Caco-2 (cell line): ENCODE measurements at regions not wholly inside any gene's neighbourhood (a gene's known extent, or its start where the extent isn't known, plus 50 kb on each side); places are given as distances from the start of the nearest gene placed in this dataset.

Experiments used
- BruUV-seq: library from RNA; stranded (reverse); fragments of 400-500 nt; replicated peaks from 2 replicates; lab custom pipeline; 2021; lab: Mats Ljungman, UMichigan
- CTCF ChIA-PET: fragments of 300-600 bp; sonication (Branson Sonifier 250); formaldehyde crosslinking; loops from one replicate; lab custom pipeline; 2022; ENCODE audit warnings: antibody characterized with exemption; lab: Charles Lee
- POLR2A ChIA-PET: fragments of 300-600 bp; sonication (Branson Sonifier 250); formaldehyde crosslinking; loops from one replicate; lab custom pipeline; 2022; ENCODE audit warnings: antibody characterized with exemption; lab: Charles Lee
- DNase-seq, 2 experiments: peaks; one replicate each; pipeline versions ENCODE4 v3.0.0 to v3.0.0-alpha.2; 2020 to 2022
- H3K27me3 ChIP-seq: replicated peaks from 2 replicates; pipeline ENCODE4 v1.6.0; 2011; ENCODE audit warnings: low read length; ENCODE audit not compliant: control insufficient read depth, insufficient read depth
- H3K36me3 ChIP-seq: 2 replicates; pipeline ENCODE4 v1.5.1; 2011; ENCODE audit warnings: low read length; ENCODE audit not compliant: control insufficient read depth, insufficient read depth
- H3K4me1 ChIP-seq: fragments of 250-450 bp; sonication (Bioruptor Pico); 2 replicates; pipeline ENCODE4 v1.5.1; 2020; ENCODE audit warnings: mild to moderate bottlenecking
- H3K4me3 ChIP-seq: 2 replicates; pipeline ENCODE4 v1.5.1; 2011; ENCODE audit warnings: low read depth, mild to moderate bottlenecking, control low read depth, low read length
- H3K9me3 ChIP-seq: fragments of 250-450 bp; sonication (Bioruptor Pico); 2 replicates; pipeline ENCODE4 v1.5.1; 2020; ENCODE audit warnings: mild to moderate bottlenecking, moderate library complexity
- H3K27ac Mint-ChIP-seq: one replicate; pipeline ENCODE4 v1.8.0; 2022; ENCODE audit warnings: mixed read lengths; ENCODE audit not compliant: unreplicated experiment
- H3K27me3 Mint-ChIP-seq: one replicate; pipeline ENCODE4 v1.8.0; 2022; ENCODE audit warnings: mixed read lengths; ENCODE audit not compliant: insufficient read depth, unreplicated experiment
- H3K36me3 Mint-ChIP-seq: one replicate; pipeline ENCODE4 v1.8.0; 2022; ENCODE audit warnings: mild to moderate bottlenecking, mixed read lengths; ENCODE audit not compliant: insufficient read depth, unreplicated experiment
- H3K4me1 Mint-ChIP-seq: one replicate; pipeline ENCODE4 v1.8.0; 2022; ENCODE audit warnings: low read depth, mixed read lengths; ENCODE audit not compliant: unreplicated experiment
- H3K4me3 Mint-ChIP-seq: one replicate; pipeline ENCODE4 v1.8.0; 2022; ENCODE audit warnings: mild to moderate bottlenecking, moderate library complexity, mixed read lengths; ENCODE audit not compliant: unreplicated experiment
- H3K9me3 Mint-ChIP-seq: one replicate; pipeline ENCODE4 v1.8.0; 2022; ENCODE audit warnings: mixed read lengths; ENCODE audit not compliant: unreplicated experiment
- intact Hi-C: fragments of 100-400 bp; cut with micrococcal nuclease; formaldehyde crosslinking; loops from one replicate; pipeline ENCODE4 v1.10.0; 2022; ENCODE audit not compliant: unreplicated experiment
- TF ChIP-seq, protein P1 (sequence below), 2 experiments: fragments of 200-600 bp in 1 of 2; IDR thresholded peaks; 1 replicate in 1 of 2; 2 replicates in 1 of 2; pipeline versions ENCODE4 v1.5.1 to v1.8.0; 2011 to 2022; ENCODE audit warnings: antibody characterized with exemption in 1 of 2, control low read depth in 1 of 2, inconsistent platforms in 1 of 2, low read depth in 1 of 2, low read length in 1 of 2, mild to moderate bottlenecking in 1 of 2, moderate library complexity in 1 of 2; ENCODE audit not compliant: insufficient read depth in 1 of 2, severe bottlenecking in 1 of 2, unreplicated experiment in 1 of 2

- DNase-seq: no peak
- CTCF ChIA-PET: no interaction called here
Measured at GRCh38 chr5:168156170-168156569, 135.3 kb upstream of the WWC1 start.

DNA sequence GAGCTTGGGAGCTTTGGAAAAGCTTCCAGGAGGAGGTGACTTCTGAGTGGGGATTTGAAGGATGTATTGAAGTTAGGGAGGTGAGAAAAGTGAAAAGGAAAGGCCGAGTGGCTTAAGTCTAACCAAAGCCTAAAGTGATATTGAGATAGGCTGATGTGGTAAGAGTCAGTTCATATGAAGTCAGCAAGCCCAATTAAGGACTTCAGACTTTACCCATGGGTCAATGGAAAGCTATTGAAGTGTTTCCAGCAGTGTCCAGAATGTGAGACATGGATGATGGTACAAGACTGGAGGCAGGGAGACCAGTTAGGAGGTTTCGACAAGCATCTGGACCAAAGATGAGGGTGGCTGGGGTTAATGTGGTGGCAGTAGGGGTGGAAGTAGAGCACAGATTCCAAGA lies 134.3 kb upstream of the WWC1 start:
- no peaks in the 10 kb centered on the region for H3K9me3 ChIP-seq
- CTCF ChIA-PET: no interaction called here
- no peaks in the 10 kb centered on the region for H3K4me1 Mint-ChIP-seq

More at GRCh38 chr5:168156170-168156569, 135.3 kb upstream of the WWC1 start:
- H3K27ac Mint-ChIP-seq: no peak overlapping the region
- H3K9me3 Mint-ChIP-seq: no peaks in the 10 kb centered on the region
- intact Hi-C loops: no loop called here
- Histone ChIP-seq H3K9me3 (no peaks in the 10 kb centered on the region), H3K27me3 (no peaks in the 10 kb centered on the region), H3K4me3 (no peak overlapping the region), H3K36me3 (no peaks in the 10 kb centered on the region), H3K4me1 (no peaks in the 10 kb centered on the region)
- H3K27me3 Mint-ChIP-seq: peaks cover 25% of the 10 kb centered on the region
- H3K4me1 Mint-ChIP-seq: no peaks in the 10 kb centered on the region
- no peak overlapping the region for H3K4me3 Mint-ChIP-seq
- POLR2A ChIA-PET: no interaction called here
- BruUV-seq: no TSS peak
- TF ChIP-seq, protein P1, sequence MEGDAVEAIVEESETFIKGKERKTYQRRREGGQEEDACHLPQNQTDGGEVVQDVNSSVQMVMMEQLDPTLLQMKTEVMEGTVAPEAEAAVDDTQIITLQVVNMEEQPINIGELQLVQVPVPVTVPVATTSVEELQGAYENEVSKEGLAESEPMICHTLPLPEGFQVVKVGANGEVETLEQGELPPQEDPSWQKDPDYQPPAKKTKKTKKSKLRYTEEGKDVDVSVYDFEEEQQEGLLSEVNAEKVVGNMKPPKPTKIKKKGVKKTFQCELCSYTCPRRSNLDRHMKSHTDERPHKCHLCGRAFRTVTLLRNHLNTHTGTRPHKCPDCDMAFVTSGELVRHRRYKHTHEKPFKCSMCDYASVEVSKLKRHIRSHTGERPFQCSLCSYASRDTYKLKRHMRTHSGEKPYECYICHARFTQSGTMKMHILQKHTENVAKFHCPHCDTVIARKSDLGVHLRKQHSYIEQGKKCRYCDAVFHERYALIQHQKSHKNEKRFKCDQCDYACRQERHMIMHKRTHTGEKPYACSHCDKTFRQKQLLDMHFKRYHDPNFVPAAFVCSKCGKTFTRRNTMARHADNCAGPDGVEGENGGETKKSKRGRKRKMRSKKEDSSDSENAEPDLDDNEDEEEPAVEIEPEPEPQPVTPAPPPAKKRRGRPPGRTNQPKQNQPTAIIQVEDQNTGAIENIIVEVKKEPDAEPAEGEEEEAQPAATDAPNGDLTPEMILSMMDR (IDR thresholded peaks at IDR 0.05; ENCODE audit: insufficient read depth in 1 of 2, low read depth in 1 of 2, low read length in 1 of 2, severe bottlenecking in 1 of 2, unreplicated experiment in 1 of 2): no peak
- no peaks in the 10 kb centered on the region for H3K36me3 Mint-ChIP-seq

DNA sequence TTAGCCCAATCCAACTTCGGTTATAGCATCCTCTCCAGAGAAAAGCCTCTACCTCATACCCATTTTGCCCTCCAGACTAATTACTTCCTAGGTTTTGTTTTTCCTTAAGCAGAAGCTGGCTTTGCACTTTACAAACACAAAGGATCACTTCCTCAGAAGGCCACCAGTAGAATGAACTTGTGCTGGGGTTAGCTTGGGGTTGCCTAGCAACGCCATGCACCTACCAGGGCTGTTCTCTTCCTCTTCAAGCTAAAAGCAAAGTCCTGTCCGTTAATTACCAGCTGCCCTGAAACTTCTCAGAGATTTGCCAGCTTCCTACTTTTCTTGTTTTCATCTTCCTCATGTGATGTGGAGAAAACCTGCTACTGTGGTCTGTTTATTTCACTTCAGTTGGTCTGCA lies 132.0 kb upstream of the WWC1 start:
- Mint-ChIP-seq H3K4me3 (no peak overlapping the region), H3K4me1 (no peaks in the 10 kb centered on the region), H3K9me3 (no peaks in the 10 kb centered on the region), H3K27me3 (peaks cover 19% of the 10 kb centered on the region), H3K36me3 (no peaks in the 10 kb centered on the region), H3K27ac (no peak overlapping the region)
- Histone ChIP-seq H3K4me1 (no peaks in the 10 kb centered on the region), H3K4me3 (no peak overlapping the region), H3K36me3 (no peaks in the 10 kb centered on the region), H3K27me3 (no peaks in the 10 kb centered on the region), H3K9me3 (no peaks in the 10 kb centered on the region)
- peak in 1 of 2 experiments; percentile 6 for DNase-seq
- CTCF ChIA-PET: no interaction called here
- POLR2A ChIA-PET: no interaction called here
- intact Hi-C loops: no loop called here
- TF ChIP-seq, protein P1 (IDR thresholded peaks at IDR 0.05; ENCODE audit: insufficient read depth in 1 of 2, low read depth in 1 of 2, low read length in 1 of 2, severe bottlenecking in 1 of 2, unreplicated experiment in 1 of 2): no peak
- BruUV-seq: no TSS peak

More for the DNA sequence above, 134.3 kb upstream of the WWC1 start:
- TF ChIP-seq, protein P1 (IDR thresholded peaks at IDR 0.05; ENCODE audit: insufficient read depth in 1 of 2, low read depth in 1 of 2, low read length in 1 of 2, severe bottlenecking in 1 of 2, unreplicated experiment in 1 of 2): no peak
- intact Hi-C loops: no loop called here
- Histone ChIP-seq H3K4me3 (no peak overlapping the region), H3K4me1 (no peaks in the 10 kb centered on the region), H3K36me3 (no peaks in the 10 kb centered on the region), H3K27me3 (no peaks in the 10 kb centered on the region)
- Mint-ChIP-seq H3K27ac (no peak overlapping the region), H3K4me3 (no peak overlapping the region), H3K9me3 (no peaks in the 10 kb centered on the region), H3K36me3 (no peaks in the 10 kb centered on the region), H3K27me3 (peaks cover 24% of the 10 kb centered on the region)
- no peak for DNase-seq
- POLR2A ChIA-PET: no interaction called here
- no TSS peak for BruUV-seq
